ENCODE measurements at regions not wholly inside any gene's neighbourhood (a gene's known extent, or its start where the extent isn't known, plus 50 kb on each side); places are given as distances from the start of the nearest gene placed in this dataset.

- no peak for FAIRE-seq
- no peak for TF ChIP-seq CTCF (IDR thresholded peaks at IDR 0.05; ENCODE audit: insufficient read depth, missing control alignments)
- DNase-seq (ENCODE audit: insufficient read length, low spot score): no peak
Measured at GRCh38 chr5:174816858-174817257, 92.5 kb downstream of the MSX2 start.

- DNase-seq (ENCODE audit: insufficient read length, low spot score) (no peak), FAIRE-seq (no peak)
- TF ChIP-seq CTCF (IDR thresholded peaks at IDR 0.05; ENCODE audit: insufficient read depth, missing control alignments): no peak
Measured at GRCh38 chr5:174811438-174811837, 87.1 kb downstream of the MSX2 start.

GRCh38 chr5:174810796-174811195 lies 86.4 kb downstream of the MSX2 start:
- DNase-seq (ENCODE audit: insufficient read length, low spot score) (no peak), FAIRE-seq (no peak)
- no peak for TF ChIP-seq CTCF (IDR thresholded peaks at IDR 0.05; ENCODE audit: insufficient read depth, missing control alignments)

- no peak for TF ChIP-seq CTCF (IDR thresholded peaks at IDR 0.05; ENCODE audit: insufficient read depth, missing control alignments)
- no peak for FAIRE-seq
- DNase-seq (ENCODE audit: insufficient read length, low spot score): no peak
Measured at GRCh38 chr5:174807471-174807870, 83.1 kb downstream of the MSX2 start.

- TF ChIP-seq CTCF (IDR thresholded peaks at IDR 0.05; ENCODE audit: insufficient read depth, missing control alignments): no peak
- FAIRE-seq (no peak), DNase-seq (ENCODE audit: insufficient read length, low spot score) (no peak)
Measured at GRCh38 chr5:174806729-174807128, 82.3 kb downstream of the MSX2 start.

- FAIRE-seq (no peak), DNase-seq (ENCODE audit: insufficient read length, low spot score) (no peak)
- TF ChIP-seq CTCF (IDR thresholded peaks at IDR 0.05; ENCODE audit: insufficient read depth, missing control alignments): no peak
Measured at GRCh38 chr5:174801798-174802197, 77.4 kb downstream of the MSX2 start.

- no peak for TF ChIP-seq CTCF (IDR thresholded peaks at IDR 0.05; ENCODE audit: insufficient read depth, missing control alignments)
- no peak for FAIRE-seq
- no peak for DNase-seq (ENCODE audit: insufficient read length, low spot score)
Measured at GRCh38 chr5:174800435-174800834, 76.1 kb downstream of the MSX2 start.
